Testis (tissue), 2 donors: ENCODE measurements at regions not wholly inside any gene's neighbourhood (a gene's known extent, or its start where the extent isn't known, plus 50 kb on each side); places are given as distances from the start of the nearest gene placed in this dataset.

Source experiments
- POLR2A ChIP-seq: fragments of 450-650 bp; IDR thresholded peaks from one replicate; pipeline ENCODE4 v1.6.1; 2017; ENCODE audit warnings: antibody characterized with exemption, mild to moderate bottlenecking, moderate library complexity
- TF ChIP-seq, protein P1 (sequence below), 3 experiments: fragments of 450-650 bp in 2 of 3; fragments of 200-600 bp in 1 of 3; sonication (generic) in 1 of 3; IDR thresholded peaks; one replicate each; pipeline ENCODE4 v1.5.1; 2016 to 2019; ENCODE audit warnings: antibody characterized with exemption in 3 of 3, mild to moderate bottlenecking in 2 of 3, moderate library complexity in 1 of 3

- TF ChIP-seq, protein P1, sequence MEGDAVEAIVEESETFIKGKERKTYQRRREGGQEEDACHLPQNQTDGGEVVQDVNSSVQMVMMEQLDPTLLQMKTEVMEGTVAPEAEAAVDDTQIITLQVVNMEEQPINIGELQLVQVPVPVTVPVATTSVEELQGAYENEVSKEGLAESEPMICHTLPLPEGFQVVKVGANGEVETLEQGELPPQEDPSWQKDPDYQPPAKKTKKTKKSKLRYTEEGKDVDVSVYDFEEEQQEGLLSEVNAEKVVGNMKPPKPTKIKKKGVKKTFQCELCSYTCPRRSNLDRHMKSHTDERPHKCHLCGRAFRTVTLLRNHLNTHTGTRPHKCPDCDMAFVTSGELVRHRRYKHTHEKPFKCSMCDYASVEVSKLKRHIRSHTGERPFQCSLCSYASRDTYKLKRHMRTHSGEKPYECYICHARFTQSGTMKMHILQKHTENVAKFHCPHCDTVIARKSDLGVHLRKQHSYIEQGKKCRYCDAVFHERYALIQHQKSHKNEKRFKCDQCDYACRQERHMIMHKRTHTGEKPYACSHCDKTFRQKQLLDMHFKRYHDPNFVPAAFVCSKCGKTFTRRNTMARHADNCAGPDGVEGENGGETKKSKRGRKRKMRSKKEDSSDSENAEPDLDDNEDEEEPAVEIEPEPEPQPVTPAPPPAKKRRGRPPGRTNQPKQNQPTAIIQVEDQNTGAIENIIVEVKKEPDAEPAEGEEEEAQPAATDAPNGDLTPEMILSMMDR (IDR thresholded peaks at IDR 0.05), result no peak
- no peak for TF ChIP-seq POLR2A
Observed at GRCh38 chr5:2391566-2391965, 359.9 kb downstream of the IRX2 start.
